ENCODE measurements at regions not wholly inside any gene's neighbourhood (a gene's known extent, or its start where the extent isn't known, plus 50 kb on each side); places are given as distances from the start of the nearest gene placed in this dataset.
"Not testable (repeated sequence)": the region's sequence is repeated elsewhere in the genome, so short reads cannot be mapped to it uniquely, and the experiment has no call there.

GRCh38 chr1:233463333-233463732 lies 135.8 kb downstream of the MAP3K21 start:
- Histone ChIP-seq H3K36me3 (no peaks in the 10 kb centered on the region), H3K27me3 (no peaks in the 10 kb centered on the region), H3K4me1 (ENCODE audit: low read depth) (peaks cover 6% of the 10 kb centered on the region), H3K9me3 (ENCODE audit: low read depth) (no peaks in the 10 kb centered on the region), H3K27ac (no peak overlapping the region), H3K4me3 (no peak overlapping the region)
- no peak for TF ChIP-seq CTCF (IDR thresholded peaks at IDR 0.05; ENCODE audit: low read depth, low read length)
- no peak for DNase-seq (ENCODE audit: low read depth in 1 of 2, low spot score in 1 of 2)

GRCh38 chr1:233465745-233466343 lies 138.3 kb downstream of the MAP3K21 start:
- no peaks in the 10 kb centered on the region for H3K9me3 ChIP-seq (ENCODE audit: low read depth)
- no peak overlapping the region for H3K4me3 ChIP-seq
- TF ChIP-seq CTCF (IDR thresholded peaks at IDR 0.05; ENCODE audit: low read depth, low read length), result no peak
- H3K27ac ChIP-seq, result no peak overlapping the region
- no peaks in the 10 kb centered on the region for H3K27me3 ChIP-seq
- no peak for DNase-seq (ENCODE audit: low read depth in 1 of 2, low spot score in 1 of 2)
- no peaks in the 10 kb centered on the region for H3K4me1 ChIP-seq (ENCODE audit: low read depth)
- no peaks in the 10 kb centered on the region for H3K36me3 ChIP-seq

GRCh38 chr1:233470741-233471499 lies 143.0 kb upstream of the KCNK1 start:
- DNase-seq (ENCODE audit: low read depth in 1 of 2, low spot score in 1 of 2), result no peak
- Histone ChIP-seq H3K4me3 (no peak overlapping the region), H3K27me3 (no peaks in the 10 kb centered on the region), H3K4me1 (ENCODE audit: low read depth) (no peaks in the 10 kb centered on the region), H3K9me3 (ENCODE audit: low read depth) (no peaks in the 10 kb centered on the region), H3K36me3 (no peaks in the 10 kb centered on the region), H3K27ac (no peak overlapping the region)
- TF ChIP-seq CTCF (IDR thresholded peaks at IDR 0.05; ENCODE audit: low read depth, low read length), result no peak

- H3K27ac ChIP-seq; H3K9me3 ChIP-seq (ENCODE audit: low read depth); H3K36me3 ChIP-seq; H3K4me1 ChIP-seq (ENCODE audit: low read depth); H3K4me3 ChIP-seq; H3K27me3 ChIP-seq; DNase-seq (ENCODE audit: low read depth in 1 of 2, low spot score in 1 of 2): not testable (repeated sequence)
These were observed 142.1 kb upstream of the KCNK1 start for GRCh38 chr1:233471851-233472250.

GRCh38 chr1:233472796-233473195 lies 141.1 kb upstream of the KCNK1 start:
- H3K9me3 ChIP-seq (ENCODE audit: low read depth); H3K4me3 ChIP-seq; DNase-seq (ENCODE audit: low read depth in 1 of 2, low spot score in 1 of 2); H3K4me1 ChIP-seq (ENCODE audit: low read depth); H3K36me3 ChIP-seq; H3K27ac ChIP-seq; H3K27me3 ChIP-seq: not testable (repeated sequence)

- Histone ChIP-seq H3K27ac (no peak overlapping the region), H3K4me3 (no peak overlapping the region), H3K4me1 (ENCODE audit: low read depth) (no peaks in the 10 kb centered on the region), H3K36me3 (no peaks in the 10 kb centered on the region), H3K9me3 (ENCODE audit: low read depth) (no peaks in the 10 kb centered on the region), H3K27me3 (no peaks in the 10 kb centered on the region)
- no peak for DNase-seq (ENCODE audit: low read depth in 1 of 2, low spot score in 1 of 2)
- TF ChIP-seq CTCF (IDR thresholded peaks at IDR 0.05; ENCODE audit: low read depth, low read length), result no peak
These were observed 140.2 kb upstream of the KCNK1 start for GRCh38 chr1:233473549-233474204.
